DND-41 (cell line): ENCODE measurements at regions not wholly inside any gene's neighbourhood (a gene's known extent, or its start where the extent isn't known, plus 50 kb on each side); places are given as distances from the start of the nearest gene placed in this dataset.

Experiments
- ATAC-seq: fragments of 200-7000 bp; cut with Tn5 transposase; 3 replicates; pipeline ENCODE4 v1.9.1; 2021; ENCODE audit warnings: low read depth; ENCODE audit not compliant: insufficient read depth
- DNase-seq: peaks from one replicate; pipeline ENCODE4 v3.0.0-alpha.2; 2020
- H2AFZ ChIP-seq: 2 replicates; pipeline ENCODE4 v1.6.0; 2012; ENCODE audit warnings: low read depth, low read length
- H3K27ac ChIP-seq: 2 replicates; pipeline ENCODE4 v1.5.1; 2012; ENCODE audit warnings: low read length, inconsistent platforms
- H3K27me3 ChIP-seq: fragments of 200-600 bp; sonication (generic); 2 replicates; pipeline ENCODE4 v1.6.0; 2012; ENCODE audit warnings: low read length, mild to moderate bottlenecking, inconsistent platforms; ENCODE audit not compliant: insufficient read depth, poor library complexity
- H3K36me3 ChIP-seq: 2 replicates; pipeline ENCODE4 v1.5.1; 2012; ENCODE audit warnings: low read length, inconsistent platforms; ENCODE audit not compliant: insufficient read depth
- H3K4me1 ChIP-seq: 2 replicates; pipeline ENCODE4 v1.5.1; 2012; ENCODE audit warnings: mild to moderate bottlenecking, low read length; ENCODE audit not compliant: insufficient read depth
- H3K4me2 ChIP-seq: 2 replicates; pipeline ENCODE4 v1.6.0; 2012; ENCODE audit warnings: mild to moderate bottlenecking, moderate library complexity, low read length, inconsistent platforms; ENCODE audit not compliant: insufficient read depth
- H3K4me3 ChIP-seq, 2 experiments: fragments of 200-600 bp in 1 of 2; shearing (Covaris generic) in 1 of 2; 2 replicates each; pipeline ENCODE4 v1.5.1; 2012 to 2016; ENCODE audit warnings: inconsistent platforms in 2 of 2, low read length in 2 of 2, mild to moderate bottlenecking in 2 of 2, low read depth in 1 of 2, moderate library complexity in 1 of 2
- H3K79me2 ChIP-seq: 2 replicates; pipeline ENCODE4 v1.6.0; 2012; ENCODE audit warnings: low read length, inconsistent platforms; ENCODE audit not compliant: insufficient read depth
- H3K9ac ChIP-seq: 2 replicates; pipeline ENCODE4 v1.6.0; 2012; ENCODE audit warnings: low read depth, mild to moderate bottlenecking, inconsistent platforms, low read length, moderate library complexity
- H3K9me3 ChIP-seq: 2 replicates; pipeline ENCODE4 v1.5.1; 2012; ENCODE audit warnings: low read length, moderate library complexity, mild to moderate bottlenecking, inconsistent platforms; ENCODE audit not compliant: insufficient read depth, severe bottlenecking
- H4K20me1 ChIP-seq: 2 replicates; pipeline ENCODE4 v1.6.0; 2012; ENCODE audit warnings: low read length; ENCODE audit not compliant: insufficient read depth
- CTCF ChIP-seq: IDR thresholded peaks from 2 replicates; pipeline ENCODE4 v1.5.1; 2012; ENCODE audit warnings: borderline replicate concordance, low read length, moderate library complexity, mild to moderate bottlenecking; ENCODE audit not compliant: poor library complexity, severe bottlenecking; ENCODE audit errors: extremely low read depth
- EZH2 ChIP-seq: IDR thresholded peaks from 3 replicates; pipeline ENCODE4 v1.6.1; 2012; ENCODE audit warnings: borderline replicate concordance, low read depth, mild to moderate bottlenecking, moderate library complexity, low read length, inconsistent platforms; ENCODE audit not compliant: severe bottlenecking

DNA sequence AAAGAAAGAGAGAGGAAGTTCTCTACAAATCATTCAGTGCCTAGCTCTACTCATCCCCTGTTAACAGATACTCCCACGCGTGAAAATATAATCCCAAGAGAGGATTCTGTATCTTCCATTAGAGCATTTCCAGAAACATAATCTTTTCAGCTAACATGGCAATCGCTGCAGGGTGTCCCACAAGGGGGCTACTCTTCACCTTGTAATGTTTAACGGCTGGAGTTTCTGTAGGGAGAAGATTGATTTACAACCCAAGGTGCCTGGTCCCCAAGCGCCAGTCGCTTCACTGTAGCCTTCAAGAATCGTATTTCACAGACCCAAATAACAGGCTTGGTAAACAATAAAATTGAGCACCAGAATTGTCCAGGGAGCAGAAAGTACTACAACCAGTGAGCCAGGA lies 318.7 kb downstream of the TLE1 start:
- DNase-seq (no peak), ATAC-seq (no peak)
- Histone ChIP-seq H3K9ac (no peak overlapping the region), H3K27me3 (no peaks in the 10 kb centered on the region), H3K4me2 (no peak overlapping the region), H3K79me2 (no peaks in the 10 kb centered on the region), H2AFZ (no peak overlapping the region), H4K20me1 (no peaks in the 10 kb centered on the region), H3K36me3 (no peaks in the 10 kb centered on the region), H3K9me3 (no peaks in the 10 kb centered on the region), H3K4me1 (peaks cover 7% of the 10 kb centered on the region), H3K27ac (no peak overlapping the region), H3K4me3 (no peak overlapping the region)
- TF ChIP-seq EZH2 (no peak), CTCF (no peak)

GRCh38 chr9:81370096-81370495 lies 319.3 kb downstream of the TLE1 start:
- Histone ChIP-seq H3K9me3 (no peaks in the 10 kb centered on the region), H2AFZ (no peak overlapping the region), H3K36me3 (no peaks in the 10 kb centered on the region), H3K9ac (no peak overlapping the region), H3K27ac (no peak overlapping the region), H4K20me1 (no peaks in the 10 kb centered on the region), H3K4me3 (no peak overlapping the region), H3K27me3 (no peaks in the 10 kb centered on the region), H3K79me2 (no peaks in the 10 kb centered on the region), H3K4me2 (no peak overlapping the region), H3K4me1 (peaks cover 7% of the 10 kb centered on the region)
- no peak for TF ChIP-seq CTCF
- no peak for TF ChIP-seq EZH2
- ATAC-seq (no peak), DNase-seq (no peak)

DNA sequence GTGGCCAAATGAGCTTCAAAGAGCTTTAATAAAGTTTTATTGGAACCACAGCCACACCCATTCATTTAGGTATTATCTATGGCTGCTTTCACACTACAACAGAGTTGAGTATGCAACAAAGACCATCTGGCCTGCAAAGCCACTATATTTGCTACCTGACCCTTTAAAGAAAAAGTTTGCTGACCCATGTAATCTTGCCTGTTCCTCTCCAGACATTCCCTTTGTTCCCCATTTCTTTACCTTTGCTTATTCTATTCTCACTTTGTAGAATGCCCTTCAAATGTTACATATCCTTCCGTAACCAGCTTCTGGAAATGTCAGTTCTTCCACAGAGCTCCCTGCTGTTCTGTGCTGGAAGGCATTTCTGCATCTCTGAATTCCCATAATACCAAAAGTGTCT lies 320.2 kb downstream of the TLE1 start:
- Histone ChIP-seq H3K79me2 (no peaks in the 10 kb centered on the region), H3K36me3 (no peaks in the 10 kb centered on the region), H3K27ac (no peak overlapping the region), H3K4me1 (0 out of 2 replicates have a peak, but pooled peaks cover 2% of the 10 kb centered on the region), H3K4me2 (no peak overlapping the region), H3K9ac (no peak overlapping the region), H3K27me3 (no peaks in the 10 kb centered on the region), H2AFZ (no peak overlapping the region), H3K9me3 (no peaks in the 10 kb centered on the region), H4K20me1 (no peaks in the 10 kb centered on the region), H3K4me3 (no peak overlapping the region)
- no peak for ATAC-seq
- no peak for DNase-seq
- TF ChIP-seq EZH2 = no peak
- no peak for TF ChIP-seq CTCF

DNA sequence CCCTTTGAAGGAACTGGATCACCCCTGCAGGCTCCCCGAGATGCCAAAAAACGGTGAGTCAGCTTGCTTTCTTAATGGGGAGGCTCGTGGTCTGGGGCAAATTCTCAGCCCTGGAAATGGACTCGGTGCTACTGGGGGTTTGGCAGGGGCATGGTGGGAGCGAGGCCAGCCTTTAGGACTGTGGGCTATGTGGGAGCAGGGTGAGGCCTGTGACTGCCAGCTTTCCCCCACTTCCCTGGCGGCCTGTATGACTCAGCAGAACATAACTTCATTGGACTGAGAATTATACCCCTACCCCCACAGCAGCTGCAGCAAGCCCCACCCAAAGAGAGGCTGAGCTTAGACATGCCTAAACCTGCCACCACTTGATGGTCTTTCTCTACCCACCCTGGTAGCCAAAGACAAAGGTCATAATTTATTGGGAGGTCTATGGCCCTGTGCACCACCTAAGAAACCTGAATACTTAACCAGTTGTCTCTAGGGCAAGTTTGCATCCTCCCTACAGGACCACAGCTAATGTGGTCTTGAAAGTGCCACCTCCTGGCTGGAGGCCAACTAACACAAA lies 325.3 kb downstream of the TLE1 start:
- DNase-seq = no peak
- TF ChIP-seq EZH2 (no peak), CTCF (no peak)
- Histone ChIP-seq H4K20me1 (no peaks in the 10 kb centered on the region), H3K27ac (no peak overlapping the region), H3K4me3 (no peak overlapping the region), H2AFZ (no peak overlapping the region), H3K36me3 (no peaks in the 10 kb centered on the region), H3K9ac (no peak overlapping the region), H3K4me2 (no peak overlapping the region), H3K27me3 (no peaks in the 10 kb centered on the region), H3K4me1 (no peaks in the 10 kb centered on the region), H3K79me2 (no peaks in the 10 kb centered on the region), H3K9me3 (no peaks in the 10 kb centered on the region)
- no peak for ATAC-seq
